HepG2 (cell line): ENCODE measurements at regions not wholly inside any gene's neighbourhood (a gene's known extent, or its start where the extent isn't known, plus 50 kb on each side); places are given as distances from the start of the nearest gene placed in this dataset.

ENCODE experiments used
- ATAC-seq: fragments of 200-7000 bp; cut with Tn5 transposase; 3 replicates; pipeline ENCODE4 v1.9.1; 2020; ENCODE audit warnings: mild to moderate bottlenecking, moderate library complexity
- BruUV-seq: library from RNA; stranded (reverse); fragments of 400-500 nt; replicated peaks from 2 replicates; lab custom pipeline; 2021; lab: Mats Ljungman, UMichigan
- CTCF ChIA-PET: fragments of 300-600 bp; formaldehyde crosslinking; extraction: SDS; loops from one replicate; lab custom pipeline; 2021; ENCODE audit warnings: low total read pairs, inconsistent platforms, low intra/inter-chr PET ratio; lab: Yijun Ruan, JAX
- POLR2A ChIA-PET: fragments of 350-600 bp; sonication (Branson Sonifier 250); formaldehyde crosslinking; loops from one replicate; lab custom pipeline; 2020; ENCODE audit warnings: antibody characterized with exemption, inconsistent platforms; lab: Yijun Ruan, JAX
- DNase-seq: peaks from one replicate; pipeline ENCODE4 v3.0.0-alpha.2; 2015; ENCODE audit warnings: low spot score
- FAIRE-seq: peaks from 3 replicates; lab custom pipeline; 2011; peaks lifted over from hg19 to GRCh38; lab: Jason Lieb, UNC
- H2AFZ ChIP-seq: one replicate; pipeline ENCODE4 v1.6.1; 2011; ENCODE audit warnings: low read length, inconsistent platforms
- H3K27ac ChIP-seq: fragments of 300-600 bp; 3 replicates; pipeline ENCODE4 v1.8.0; 2011; ENCODE audit warnings: mixed run types, mild to moderate bottlenecking, mixed read lengths, low read length, inconsistent platforms; ENCODE audit not compliant: insufficient read depth; ENCODE audit errors: extremely low read length
- H3K27me3 ChIP-seq, 2 experiments: fragments of 200-600 bp in 1 of 2; 2 replicates in 1 of 2; 3 replicates in 1 of 2; pipeline versions ENCODE4 v1.6.0 to v1.8.0; 2011; ENCODE audit warnings: low read length in 2 of 2, mild to moderate bottlenecking in 2 of 2, moderate library complexity in 2 of 2, inconsistent platforms in 1 of 2; ENCODE audit not compliant: insufficient read depth in 2 of 2, control insufficient read depth in 1 of 2
- H3K36me3 ChIP-seq, 2 experiments: fragments of 200-600 bp in 1 of 2; replicated peaks in 1 of 2; 2 replicates in 1 of 2; 3 replicates in 1 of 2; pipeline versions ENCODE4 v1.5.1 to v1.8.0; 2011; ENCODE audit warnings: low read length in 2 of 2, inconsistent platforms in 1 of 2; ENCODE audit not compliant: insufficient read depth in 2 of 2, control insufficient read depth in 1 of 2
- H3K4me1 ChIP-seq: 2 replicates; pipeline ENCODE4 v1.5.1; 2012; ENCODE audit warnings: low read length, inconsistent platforms; ENCODE audit not compliant: insufficient read depth
- H3K4me2 ChIP-seq: 2 replicates; pipeline ENCODE4 v1.6.0; 2011; ENCODE audit warnings: low read depth, low read length, inconsistent platforms
- H3K4me3 ChIP-seq, 3 experiments: fragments of 200-600 bp in 1 of 3; sonication (generic), shearing (Covaris generic) in 1 of 3; replicated peaks in 1 of 3; 2 replicates each; pipeline ENCODE4 v1.5.1; 2011 to 2016; ENCODE audit warnings: low read length in 3 of 3, inconsistent platforms in 2 of 3, low read depth in 2 of 3, mild to moderate bottlenecking in 2 of 3, control low read depth in 1 of 3, mixed read lengths in 1 of 3; ENCODE audit not compliant: insufficient read depth in 1 of 3
- H3K79me2 ChIP-seq: one replicate; pipeline ENCODE4 v1.6.1; 2011; ENCODE audit warnings: low read length, inconsistent platforms; ENCODE audit not compliant: insufficient read depth
- H3K9ac ChIP-seq: 2 replicates; pipeline ENCODE4 v1.6.0; 2011; ENCODE audit warnings: mild to moderate bottlenecking, low read depth, low read length, inconsistent platforms; ENCODE audit not compliant: insufficient read depth
- H3K9me3 ChIP-seq: 2 replicates; pipeline ENCODE4 v1.5.1; 2012; ENCODE audit warnings: mild to moderate bottlenecking, low read length
- H4K20me1 ChIP-seq: 2 replicates; pipeline ENCODE4 v1.6.0; 2011; ENCODE audit warnings: inconsistent platforms, mild to moderate bottlenecking, low read length, moderate library complexity; ENCODE audit not compliant: insufficient read depth
- CC2D1A ChIP-seq: sonication (generic); formaldehyde crosslinking; IDR thresholded peaks from 2 replicates; pipeline ENCODE4 v1.8.1; 2023; ENCODE audit warnings: mild to moderate bottlenecking, missing genetic modification reagents
- CSRNP2 ChIP-seq: sonication (generic); formaldehyde crosslinking; conservative IDR thresholded peaks from 2 replicates; pipeline ENCODE4 v1.8.0; 2022; ENCODE audit warnings: low read depth, missing genetic modification reagents
- DBP ChIP-seq: sonication (generic); formaldehyde crosslinking; IDR thresholded peaks from 2 replicates; pipeline ENCODE4 v1.4.0; 2020; ENCODE audit warnings: missing genetic modification reagents; ENCODE audit errors: not compliant biosample characterization
- KDM6A ChIP-seq: IDR thresholded peaks from 2 replicates; pipeline ENCODE4 v1.6.1; 2016; ENCODE audit warnings: low read depth
- POLR2G ChIP-seq: fragments of 200-400 bp; formaldehyde crosslinking; IDR thresholded peaks from 2 replicates; pipeline ENCODE4 v1.6.1; 2018; ENCODE audit warnings: mild to moderate bottlenecking, low read depth, low read length, moderate library complexity
- PRDM10 ChIP-seq: sonication (generic); formaldehyde crosslinking; IDR thresholded peaks from 2 replicates; pipeline ENCODE4 v1.4.0; 2020; ENCODE audit warnings: low read depth, missing genetic modification reagents
- SMARCC2 ChIP-seq: fragments of 450-650 bp; IDR thresholded peaks from 2 replicates; pipeline ENCODE4 v1.6.1; 2017; ENCODE audit warnings: antibody characterized with exemption, mild to moderate bottlenecking
- SRSF9 ChIP-seq: fragments of 200-400 bp; formaldehyde crosslinking; IDR thresholded peaks from 2 replicates; pipeline ENCODE4 v1.6.1; 2018; ENCODE audit warnings: borderline replicate concordance, mild to moderate bottlenecking, low read depth, low read length; ENCODE audit not compliant: insufficient read depth, poor library complexity, severe bottlenecking
- TEAD2 ChIP-seq: sonication (generic); formaldehyde crosslinking; IDR thresholded peaks from 2 replicates; pipeline ENCODE4 v1.9.0; 2021; ENCODE audit warnings: missing genetic modification reagents
- ZNF33B ChIP-seq: sonication (generic); formaldehyde crosslinking; IDR thresholded peaks from 2 replicates; pipeline ENCODE4 v1.5.1; 2020; ENCODE audit warnings: mild to moderate bottlenecking, missing genetic modification reagents
- ZSCAN22 ChIP-seq: sonication (generic); formaldehyde crosslinking; IDR thresholded peaks from 2 replicates; pipeline ENCODE4 v1.4.0; 2020; ENCODE audit warnings: mild to moderate bottlenecking, missing genetic modification reagents
- WGBS: methylation state at CpG from one replicate; pipeline ENCODE4 v1.1.6; 2017; ENCODE audit warnings: low lambda C conversion rate; 5-methylcytosine and 5-hydroxymethylcytosine counted together
- in situ Hi-C: cut with HindIII; loops from 2 replicates; pipeline ENCODE4 v1.10.0; 2017; ENCODE audit warnings: low pct_unique_long_range_greater_than_20kb; ENCODE audit not compliant: extremely low pct_ligation_motif_present
- intact Hi-C: fragments of 100-400 bp; cut with micrococcal nuclease; formaldehyde crosslinking; loops from one replicate; pipeline ENCODE4 v1.10.0; 2022; ENCODE audit not compliant: unreplicated experiment
- TF ChIP-seq, protein P1 (sequence below): sonication (generic); formaldehyde crosslinking; IDR thresholded peaks from 2 replicates; pipeline ENCODE4 v1.4.0; 2020; ENCODE audit warnings: missing genetic modification reagents

DNA sequence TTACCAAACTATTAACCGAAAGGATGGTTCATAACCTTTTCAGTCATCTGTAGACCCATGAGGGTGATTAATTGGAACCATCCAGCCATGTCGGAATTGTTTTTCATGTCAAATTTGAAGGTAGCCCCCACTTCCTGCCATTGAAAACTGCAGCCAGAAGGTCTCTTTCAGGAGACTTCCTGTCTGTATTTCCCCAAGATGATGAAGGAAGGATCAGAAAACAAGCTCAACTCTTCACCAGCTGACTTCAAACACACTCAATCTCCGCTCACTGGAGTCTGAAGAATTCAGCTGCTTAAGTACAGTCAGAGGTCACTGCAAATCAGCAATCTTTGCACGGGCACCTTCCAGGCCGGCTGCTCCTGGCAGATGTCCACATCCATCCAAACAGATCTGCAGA, 291.7 kb upstream of the NPVF start:
- no peaks in the 10 kb centered on the region for H3K4me1 ChIP-seq
- no peak for FAIRE-seq
- H3K36me3 ChIP-seq, result no peaks in the 10 kb centered on the region
- peaks cover 0 to 11% of the 10 kb centered on the region in 2 experiments; a peak in 1 of 5 replicates for H3K27me3 ChIP-seq
- no peak overlapping the region for H2AFZ ChIP-seq
- H4K20me1 ChIP-seq, result no peaks in the 10 kb centered on the region
- no peak overlapping the region for H3K9ac ChIP-seq
- H3K4me3 ChIP-seq, result no peak overlapping the region
- in situ Hi-C loops, result no loop called here
- ChIA-PET POLR2A (no interaction called here), CTCF (no interaction called here)
- BruUV-seq, result no TSS peak
- DNase-seq, result no peak
- WGBS, result 15% methylated on average over 4 of the region's 5 CpGs
- intact Hi-C loops, result no loop called here
- H3K79me2 ChIP-seq, result no peaks in the 10 kb centered on the region
- no peak for ATAC-seq
- H3K9me3 ChIP-seq, result no peaks in the 10 kb centered on the region
- TF ChIP-seq CC2D1A (CRISPR knock-in tag) (no peak), DBP (CRISPR knock-in tag) (no peak), SMARCC2 (no peak), ZSCAN22 (CRISPR knock-in tag) (no peak), TEAD2 (CRISPR knock-in tag) (no peak), POLR2G (no peak)
- TF ChIP-seq, protein P1, sequence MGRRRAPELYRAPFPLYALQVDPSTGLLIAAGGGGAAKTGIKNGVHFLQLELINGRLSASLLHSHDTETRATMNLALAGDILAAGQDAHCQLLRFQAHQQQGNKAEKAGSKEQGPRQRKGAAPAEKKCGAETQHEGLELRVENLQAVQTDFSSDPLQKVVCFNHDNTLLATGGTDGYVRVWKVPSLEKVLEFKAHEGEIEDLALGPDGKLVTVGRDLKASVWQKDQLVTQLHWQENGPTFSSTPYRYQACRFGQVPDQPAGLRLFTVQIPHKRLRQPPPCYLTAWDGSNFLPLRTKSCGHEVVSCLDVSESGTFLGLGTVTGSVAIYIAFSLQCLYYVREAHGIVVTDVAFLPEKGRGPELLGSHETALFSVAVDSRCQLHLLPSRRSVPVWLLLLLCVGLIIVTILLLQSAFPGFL (CRISPR knock-in tag), result no peak
- H3K27ac ChIP-seq, result no peak overlapping the region
- H3K4me2 ChIP-seq, result no peak overlapping the region

GRCh38 chr7:25520516-25520915, 292.2 kb upstream of the NPVF start:
- WGBS, result 45% methylated on average over 5 of the region's 6 CpGs
- H2AFZ ChIP-seq, result no peak overlapping the region
- no peaks in the 10 kb centered on the region for H4K20me1 ChIP-seq
- CTCF ChIA-PET, result no interaction called here
- no TSS peak for BruUV-seq
- ATAC-seq, result no peak
- in situ Hi-C loops, result no loop called here
- no peak for DNase-seq
- H3K79me2 ChIP-seq, result no peaks in the 10 kb centered on the region
- no peaks in the 10 kb centered on the region for H3K36me3 ChIP-seq
- H3K9me3 ChIP-seq, result no peaks in the 10 kb centered on the region
- H3K4me2 ChIP-seq, result no peak overlapping the region
- intact Hi-C loops, result no loop called here
- no peak overlapping the region for H3K27ac ChIP-seq
- POLR2A ChIA-PET, result no interaction called here
- no peaks in the 10 kb centered on the region for H3K4me1 ChIP-seq
- no peak overlapping the region for H3K4me3 ChIP-seq
- H3K27me3 ChIP-seq, result peaks cover 0 to 16% of the 10 kb centered on the region in 2 experiments; a peak in 2 of 5 replicates
- H3K9ac ChIP-seq, result no peak overlapping the region
- FAIRE-seq, result no peak
- TF ChIP-seq CSRNP2 (no peak), ZNF33B (no peak), SRSF9 (no peak), PRDM10 (CRISPR knock-in tag) (no peak), KDM6A (no peak)
